SU-DHL-6 (cell line): ENCODE measurements at regions not wholly inside any gene's neighbourhood (a gene's known extent, or its start where the extent isn't known, plus 50 kb on each side); places are given as distances from the start of the nearest gene placed in this dataset.

Experiments used
- H2AFZ ChIP-seq: fragments of 200-600 bp; sonication (generic); 2 replicates; pipeline ENCODE4 v1.6.1; 2014; ENCODE audit warnings: low read depth, mild to moderate bottlenecking, moderate library complexity, mixed read lengths, antibody characterized with exemption, low read length; ENCODE audit not compliant: severe bottlenecking
- H3F3A ChIP-seq: fragments of 200-600 bp; shearing (Covaris generic); 2 replicates; pipeline ENCODE4 v1.6.0; 2016; ENCODE audit warnings: antibody characterized with exemption, mild to moderate bottlenecking; ENCODE audit not compliant: insufficient read depth
- H3K27ac ChIP-seq: fragments of 200-600 bp; sonication (generic); 2 replicates; pipeline ENCODE4 v1.5.1; 2016; ENCODE audit warnings: low read depth, mild to moderate bottlenecking, low read length, moderate library complexity, mixed read lengths
- H3K27me3 ChIP-seq: fragments of 200-600 bp; sonication (generic), shearing (Covaris generic); 2 replicates; pipeline ENCODE4 v1.6.0; 2014; ENCODE audit warnings: mild to moderate bottlenecking, low read length
- H3K36me3 ChIP-seq: fragments of 200-600 bp; sonication (generic); 2 replicates; pipeline ENCODE4 v1.6.1; 2014; ENCODE audit warnings: mild to moderate bottlenecking, low read length, mixed read lengths
- H3K4me2 ChIP-seq: fragments of 300-600, 200-600 bp; shearing (Covaris generic), sonication (generic); 2 replicates; pipeline ENCODE4 v1.6.0; 2014; ENCODE audit warnings: low read length, low read depth, mild to moderate bottlenecking; ENCODE audit not compliant: poor library complexity, severe bottlenecking
- H3K4me3 ChIP-seq: fragments of 200-600 bp; sonication (generic); 2 replicates; pipeline ENCODE4 v1.5.1; 2014; ENCODE audit warnings: antibody characterized with exemption, low read length, mild to moderate bottlenecking, mixed read lengths; ENCODE audit not compliant: insufficient read depth, poor library complexity, severe bottlenecking
- H3K79me2 ChIP-seq: fragments of 200-600 bp; sonication (generic); 2 replicates; pipeline ENCODE4 v1.6.1; 2014; ENCODE audit warnings: mild to moderate bottlenecking, low read length, moderate library complexity; ENCODE audit not compliant: insufficient read depth
- H3K9ac ChIP-seq: fragments of 200-600 bp; sonication (generic); 2 replicates; pipeline ENCODE4 v1.7.0; 2014; ENCODE audit warnings: mild to moderate bottlenecking, low read length
- H3K9me2 ChIP-seq: fragments of 200-600 bp; sonication (generic); replicated peaks from 2 replicates; pipeline ENCODE4 v1.6.1; 2014; ENCODE audit warnings: low read length; ENCODE audit not compliant: insufficient read depth
- H3K9me3 ChIP-seq: fragments of 200-600 bp; sonication (generic); 2 replicates; pipeline ENCODE4 v1.6.1; 2014; ENCODE audit warnings: low read length, mixed read lengths; ENCODE audit not compliant: insufficient read depth
- H4K20me1 ChIP-seq: fragments of 200-600 bp; sonication (generic); 2 replicates; pipeline ENCODE4 v1.6.1; 2014; ENCODE audit warnings: low read depth, mild to moderate bottlenecking, antibody characterized with exemption, low read length, moderate library complexity, mixed read lengths
- CTCF ChIP-seq: fragments of 200-600 bp; sonication (generic); IDR thresholded peaks from one replicate; pipeline ENCODE4 v1.5.1; 2017; ENCODE audit warnings: antibody characterized with exemption, mild to moderate bottlenecking, low read length, moderate library complexity; ENCODE audit not compliant: insufficient read depth, poor library complexity, severe bottlenecking
- EZH2phosphoT487 ChIP-seq: fragments of 200-600 bp; sonication (generic), shearing (Covaris generic); conservative IDR thresholded peaks from 2 replicates; pipeline ENCODE4 v1.6.1; 2018; ENCODE audit warnings: mild to moderate bottlenecking, antibody characterized with exemption, low read length, moderate library complexity, mixed read lengths

DNA sequence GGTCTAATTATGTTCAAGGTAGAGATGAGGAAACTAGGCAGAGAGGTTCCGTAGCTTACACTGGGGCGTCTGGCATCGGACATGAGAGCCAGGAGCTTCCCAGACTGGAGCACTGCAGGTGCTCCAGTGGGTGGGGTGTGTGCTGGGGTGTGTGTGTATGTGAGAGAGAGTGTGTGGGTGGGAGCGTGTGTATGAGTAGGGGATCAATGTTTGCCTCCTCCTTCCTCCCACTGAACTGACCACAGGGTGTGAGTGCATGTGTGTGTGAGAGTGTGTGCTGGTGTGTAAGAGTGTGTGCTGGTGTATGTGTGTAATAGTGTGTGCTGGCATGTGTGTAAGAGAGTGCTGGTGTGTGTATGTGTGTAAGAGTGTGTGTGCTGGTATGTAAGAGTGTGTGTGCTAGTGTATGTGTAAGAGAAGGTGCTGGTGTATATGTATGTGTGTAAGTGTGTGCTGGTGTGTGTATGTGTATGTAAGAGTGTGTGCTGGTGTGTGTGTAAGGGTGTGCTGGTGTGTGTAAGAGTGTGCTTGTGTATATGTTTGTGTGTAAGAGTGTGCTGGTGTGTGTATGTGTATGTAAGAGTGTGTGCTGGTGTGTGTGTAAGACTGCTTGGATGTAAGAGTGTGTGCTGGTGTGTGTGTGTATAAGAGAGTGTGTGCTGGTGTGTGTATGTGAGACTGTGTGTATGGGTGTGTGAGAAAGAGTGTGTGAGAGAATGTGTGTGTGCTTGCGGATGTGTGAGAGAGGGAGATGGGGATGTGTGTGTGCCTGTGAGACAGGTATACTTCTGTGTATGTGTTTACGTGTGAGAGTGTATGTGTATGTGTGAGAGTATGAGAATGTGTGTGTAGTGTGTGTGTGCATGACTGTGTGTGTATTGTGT is 139.9 kb downstream of the MRM1 start:
- H3K9ac ChIP-seq, result no peak overlapping the region
- no peak overlapping the region for H3K4me3 ChIP-seq
- no peaks in the 10 kb centered on the region for H3K9me2 ChIP-seq
- no peak overlapping the region for H3K27ac ChIP-seq
- no peaks in the 10 kb centered on the region for H3K79me2 ChIP-seq
- H4K20me1 ChIP-seq, result no peaks in the 10 kb centered on the region
- no peak overlapping the region for H2AFZ ChIP-seq
- H3K27me3 ChIP-seq, result no peaks in the 10 kb centered on the region
- no peaks in the 10 kb centered on the region for H3K9me3 ChIP-seq
- H3F3A ChIP-seq, result no peaks in the 10 kb centered on the region
- no peaks in the 10 kb centered on the region for H3K36me3 ChIP-seq
- TF ChIP-seq CTCF, result no peak
- no peak for TF ChIP-seq EZH2phosphoT487
- H3K4me2 ChIP-seq, result no peak overlapping the region

DNA sequence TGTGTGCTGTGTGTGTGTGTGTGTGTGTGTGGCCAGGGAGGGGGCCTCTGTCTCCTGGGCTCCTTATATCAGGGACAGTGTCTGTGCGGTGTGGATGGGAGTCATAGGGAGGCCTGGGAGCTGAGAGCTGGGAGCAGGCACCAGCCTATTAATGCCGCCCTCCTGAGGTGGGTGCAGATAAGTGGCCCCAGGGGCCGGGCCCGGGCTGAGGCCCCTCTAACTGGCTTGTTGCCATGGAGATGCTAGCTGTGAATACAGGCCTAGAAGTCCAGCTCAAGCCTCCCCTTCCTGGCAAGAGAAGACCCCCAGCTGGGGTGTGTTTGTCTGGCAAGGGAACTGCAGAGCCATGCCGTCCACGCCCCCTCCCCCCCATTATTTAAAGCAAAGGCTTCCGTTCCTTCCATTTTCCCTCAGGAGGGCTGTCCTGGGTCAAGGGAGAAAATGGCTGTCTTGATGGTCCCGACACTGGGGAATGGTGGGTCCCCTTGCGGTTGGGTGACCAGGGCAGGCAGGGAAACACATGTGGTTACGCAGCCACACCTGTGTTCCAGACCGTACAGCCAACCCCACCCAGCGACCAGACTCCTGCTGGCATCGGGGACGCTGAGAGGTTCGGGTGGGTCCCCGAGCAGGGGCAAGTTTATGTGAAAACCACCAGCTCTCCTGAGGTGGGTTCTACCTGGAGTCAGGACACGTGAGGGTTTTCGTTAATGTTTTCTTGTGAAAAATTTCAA is 141.1 kb downstream of the MRM1 start:
- no peaks in the 10 kb centered on the region for H3K9me2 ChIP-seq
- H3K27ac ChIP-seq, result no peak overlapping the region
- no peak overlapping the region for H3K4me2 ChIP-seq
- H3K27me3 ChIP-seq, result no peaks in the 10 kb centered on the region
- no peaks in the 10 kb centered on the region for H3K36me3 ChIP-seq
- TF ChIP-seq CTCF, result no peak
- TF ChIP-seq EZH2phosphoT487, result no peak
- H3K9ac ChIP-seq, result no peak overlapping the region
- no peaks in the 10 kb centered on the region for H3F3A ChIP-seq
- no peak overlapping the region for H3K4me3 ChIP-seq
- H3K9me3 ChIP-seq, result no peaks in the 10 kb centered on the region
- H3K79me2 ChIP-seq, result no peaks in the 10 kb centered on the region
- no peak overlapping the region for H2AFZ ChIP-seq
- H4K20me1 ChIP-seq, result no peaks in the 10 kb centered on the region

DNA sequence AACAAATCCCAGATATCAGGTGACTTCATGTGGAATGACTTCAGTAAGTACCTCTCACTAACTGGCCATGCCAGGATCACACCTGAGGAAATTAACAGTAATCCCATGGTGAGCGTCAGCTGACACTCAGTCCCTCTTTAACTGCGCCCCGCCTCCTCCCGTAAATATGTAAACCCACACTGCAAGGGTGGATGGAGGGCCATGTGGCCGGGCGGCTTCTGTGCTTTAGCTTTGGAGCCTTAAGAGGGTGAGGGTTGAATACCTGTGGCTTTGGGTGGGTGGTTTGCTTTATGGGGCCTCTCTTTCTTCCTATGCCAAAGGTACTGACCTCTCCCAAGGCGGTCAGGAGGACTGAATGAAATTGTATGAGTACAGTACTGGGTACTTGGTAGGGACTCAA is 141.7 kb downstream of the MRM1 start:
- Histone ChIP-seq H3K9me3 (no peaks in the 10 kb centered on the region), H4K20me1 (no peaks in the 10 kb centered on the region), H3F3A (no peaks in the 10 kb centered on the region), H3K27ac (no peak overlapping the region), H2AFZ (no peak overlapping the region), H3K27me3 (no peaks in the 10 kb centered on the region), H3K36me3 (no peaks in the 10 kb centered on the region), H3K9me2 (no peaks in the 10 kb centered on the region), H3K4me3 (no peak overlapping the region), H3K79me2 (no peaks in the 10 kb centered on the region), H3K4me2 (no peak overlapping the region), H3K9ac (no peak overlapping the region)
- TF ChIP-seq EZH2phosphoT487 (no peak), CTCF (no peak)
